ENCODE measurements at regions not wholly inside any gene's neighbourhood (a gene's known extent, or its start where the extent isn't known, plus 50 kb on each side); places are given as distances from the start of the nearest gene placed in this dataset.

- Histone ChIP-seq H3K4me1 (ENCODE audit: insufficient read depth, low read length, poor library complexity, severe bottlenecking) (no peaks in the 10 kb centered on the region), H3K27ac (ENCODE audit: low read depth, low read length, poor library complexity, severe bottlenecking) (no peak overlapping the region), H3K4me3 (ENCODE audit: low read depth, low read length, poor library complexity, severe bottlenecking) (no peak overlapping the region), H3K36me3 (ENCODE audit: insufficient read depth, low read length) (no peaks in the 10 kb centered on the region), H2AFZ (ENCODE audit: low read length) (no peak overlapping the region), H3K4me2 (ENCODE audit: low read length) (no peak overlapping the region), H3K9me2 (ENCODE audit: insufficient read depth, low read length) (no peaks in the 10 kb centered on the region), H4K20me1 (ENCODE audit: insufficient read depth, low read length) (no peaks in the 10 kb centered on the region), H3K79me2 (ENCODE audit: insufficient read depth, low read depth, low read length) (no peaks in the 10 kb centered on the region), H3K9me3 (ENCODE audit: low read length) (no peaks in the 10 kb centered on the region)
- DNase-seq (ENCODE audit: low spot score): no peak
- TF ChIP-seq EZH2phosphoT487 (IDR thresholded peaks at IDR 0.05; ENCODE audit: borderline replicate concordance, low read depth, low read length) (no peak), CTCF (conservative IDR thresholded peaks at IDR 0.05; ENCODE audit: low read length) (no peak)
- intact Hi-C loops (cut with micrococcal nuclease; ENCODE audit: unreplicated experiment): no loop called here
- POLR2A ChIA-PET: no interaction called here
- no TSS peak for BruUV-seq (replicated peaks)
- CTCF ChIA-PET (ENCODE audit: unreplicated experiment): no interaction called here
Observed at GRCh38 chr3:28847736-28848135, 433.1 kb upstream of the RBMS3 start.

GRCh38 chr3:28850186-28850585, 430.7 kb upstream of the RBMS3 start:
- TF ChIP-seq EZH2phosphoT487 (IDR thresholded peaks at IDR 0.05; ENCODE audit: borderline replicate concordance, low read depth, low read length) (no peak), CTCF (conservative IDR thresholded peaks at IDR 0.05; ENCODE audit: low read length) (no peak)
- H3K9me2 ChIP-seq (ENCODE audit: insufficient read depth, low read length): no peaks in the 10 kb centered on the region
- no peaks in the 10 kb centered on the region for H3K79me2 ChIP-seq (ENCODE audit: insufficient read depth, low read depth, low read length)
- H3K27ac ChIP-seq (ENCODE audit: low read depth, low read length, poor library complexity, severe bottlenecking): no peak overlapping the region
- POLR2A ChIA-PET: interaction anchor here (0.6 kb wide), 1 partner anchor 11 kb away, joined by 3 read pairs; no protein-coding TSS in a partner anchor
- H3K4me2 ChIP-seq (ENCODE audit: low read length): no peak overlapping the region
- H2AFZ ChIP-seq (ENCODE audit: low read length): no peak overlapping the region
- intact Hi-C loops (cut with micrococcal nuclease; ENCODE audit: unreplicated experiment): no loop called here
- H4K20me1 ChIP-seq (ENCODE audit: insufficient read depth, low read length): no peaks in the 10 kb centered on the region
- no TSS peak for BruUV-seq (replicated peaks)
- H3K4me3 ChIP-seq (ENCODE audit: low read depth, low read length, poor library complexity, severe bottlenecking): no peak overlapping the region
- DNase-seq (ENCODE audit: low spot score): no peak
- no peaks in the 10 kb centered on the region for H3K4me1 ChIP-seq (ENCODE audit: insufficient read depth, low read length, poor library complexity, severe bottlenecking)
- CTCF ChIA-PET (ENCODE audit: unreplicated experiment): no interaction called here
- H3K9me3 ChIP-seq (ENCODE audit: low read length): no peaks in the 10 kb centered on the region
- no peaks in the 10 kb centered on the region for H3K36me3 ChIP-seq (ENCODE audit: insufficient read depth, low read length)

GRCh38 chr3:28853830-28854229, 427.0 kb upstream of the RBMS3 start:
- H3K9me2 ChIP-seq (ENCODE audit: insufficient read depth, low read length): no peaks in the 10 kb centered on the region
- intact Hi-C loops (cut with micrococcal nuclease; ENCODE audit: unreplicated experiment): no loop called here
- no peak overlapping the region for H3K4me3 ChIP-seq (ENCODE audit: low read depth, low read length, poor library complexity, severe bottlenecking)
- no peak for DNase-seq (ENCODE audit: low spot score)
- no peak overlapping the region for H3K27ac ChIP-seq (ENCODE audit: low read depth, low read length, poor library complexity, severe bottlenecking)
- peak; percentile 48 for TF ChIP-seq CTCF (conservative IDR thresholded peaks at IDR 0.05; ENCODE audit: low read length)
- TF ChIP-seq EZH2phosphoT487 (IDR thresholded peaks at IDR 0.05; ENCODE audit: borderline replicate concordance, low read depth, low read length): no peak
- H3K4me2 ChIP-seq (ENCODE audit: low read length): no peak overlapping the region
- H3K9me3 ChIP-seq (ENCODE audit: low read length): no peaks in the 10 kb centered on the region
- H2AFZ ChIP-seq (ENCODE audit: low read length): no peak overlapping the region
- H3K4me1 ChIP-seq (ENCODE audit: insufficient read depth, low read length, poor library complexity, severe bottlenecking): no peaks in the 10 kb centered on the region
- H4K20me1 ChIP-seq (ENCODE audit: insufficient read depth, low read length): no peaks in the 10 kb centered on the region
- no peaks in the 10 kb centered on the region for H3K79me2 ChIP-seq (ENCODE audit: insufficient read depth, low read depth, low read length)
- CTCF ChIA-PET (ENCODE audit: unreplicated experiment): no interaction called here
- BruUV-seq (replicated peaks): no TSS peak
- POLR2A ChIA-PET: interaction anchor here (0.9 to 1.1 kb wide), 2 partner anchors 35 to 68 kb away, joined by 3 to 4 read pairs; no protein-coding TSS in a partner anchor
- H3K36me3 ChIP-seq (ENCODE audit: insufficient read depth, low read length): no peaks in the 10 kb centered on the region

All from OCI-LY7 (cell line).